Vagina (tissue), 2 donors: ENCODE measurements at regions not wholly inside any gene's neighbourhood (a gene's known extent, or its start where the extent isn't known, plus 50 kb on each side); places are given as distances from the start of the nearest gene placed in this dataset.
"Not testable (repeated sequence)": the region's sequence is repeated elsewhere in the genome, so short reads cannot be mapped to it uniquely, and the experiment has no call there.

Experiments used
- DNase-seq, 2 donors: peaks; one replicate each; pipeline ENCODE4 v3.0.0-alpha.2; 2017; ENCODE audit errors: extremely low spot score in 2 of 2
- H3K27ac ChIP-seq: fragments of 200-600 bp; sonication (generic); one replicate; pipeline ENCODE4 v1.5.1; 2019
- H3K27me3 ChIP-seq: fragments of 200-600 bp; sonication (generic); one replicate; pipeline ENCODE4 v1.5.1; 2019
- H3K36me3 ChIP-seq, 2 donors: fragments of 200-600 bp; sonication (generic); one replicate each; pipeline ENCODE4 v1.5.1; 2017 to 2019
- H3K4me1 ChIP-seq: fragments of 200-600 bp; sonication (generic); one replicate; pipeline ENCODE4 v1.5.1; 2019
- H3K4me3 ChIP-seq, 2 donors: fragments of 200-600 bp; sonication (generic); 1 replicate in 1 of 2; 2 replicates in 1 of 2; pipeline ENCODE4 v1.5.1; 2016 to 2019
- H3K9me3 ChIP-seq: fragments of 200-600 bp; sonication (generic); one replicate; pipeline ENCODE4 v1.5.1; 2019
- POLR2A ChIP-seq, 2 donors: fragments of 450-650 bp; IDR thresholded peaks; one replicate each; pipeline ENCODE4 v1.6.1; 2017; ENCODE audit warnings: antibody characterized with exemption in 2 of 2, mild to moderate bottlenecking in 2 of 2, moderate library complexity in 2 of 2
- POLR2AphosphoS5 ChIP-seq, 2 donors: sonication (generic); formaldehyde crosslinking; IDR thresholded peaks; one replicate each; pipeline ENCODE4 v1.9.0; 2017; ENCODE audit warnings: antibody characterized with exemption in 2 of 2, mild to moderate bottlenecking in 2 of 2, low read depth in 1 of 2; ENCODE audit not compliant: insufficient read depth in 1 of 2
- intact Hi-C: fragments of 100-400 bp; cut with DNase I; formaldehyde crosslinking; loops from one replicate; pipeline ENCODE4 v1.15.1; 2023
- TF ChIP-seq, protein P1 (sequence below), 3 experiments: fragments of 450-650 bp in 2 of 3; fragments of 200-600 bp in 1 of 3; sonication (generic) in 1 of 3; IDR thresholded peaks; one replicate each; pipeline ENCODE4 v1.5.1; 2017 to 2019; ENCODE audit warnings: antibody characterized with exemption in 3 of 3, mild to moderate bottlenecking in 2 of 3, moderate library complexity in 2 of 3

- TF ChIP-seq POLR2AphosphoS5 (IDR thresholded peaks at IDR 0.05; ENCODE audit: insufficient read depth in 1 of 2, low read depth in 1 of 2) (no peak), POLR2A (IDR thresholded peaks at IDR 0.05) (no peak)
- TF ChIP-seq, protein P1, sequence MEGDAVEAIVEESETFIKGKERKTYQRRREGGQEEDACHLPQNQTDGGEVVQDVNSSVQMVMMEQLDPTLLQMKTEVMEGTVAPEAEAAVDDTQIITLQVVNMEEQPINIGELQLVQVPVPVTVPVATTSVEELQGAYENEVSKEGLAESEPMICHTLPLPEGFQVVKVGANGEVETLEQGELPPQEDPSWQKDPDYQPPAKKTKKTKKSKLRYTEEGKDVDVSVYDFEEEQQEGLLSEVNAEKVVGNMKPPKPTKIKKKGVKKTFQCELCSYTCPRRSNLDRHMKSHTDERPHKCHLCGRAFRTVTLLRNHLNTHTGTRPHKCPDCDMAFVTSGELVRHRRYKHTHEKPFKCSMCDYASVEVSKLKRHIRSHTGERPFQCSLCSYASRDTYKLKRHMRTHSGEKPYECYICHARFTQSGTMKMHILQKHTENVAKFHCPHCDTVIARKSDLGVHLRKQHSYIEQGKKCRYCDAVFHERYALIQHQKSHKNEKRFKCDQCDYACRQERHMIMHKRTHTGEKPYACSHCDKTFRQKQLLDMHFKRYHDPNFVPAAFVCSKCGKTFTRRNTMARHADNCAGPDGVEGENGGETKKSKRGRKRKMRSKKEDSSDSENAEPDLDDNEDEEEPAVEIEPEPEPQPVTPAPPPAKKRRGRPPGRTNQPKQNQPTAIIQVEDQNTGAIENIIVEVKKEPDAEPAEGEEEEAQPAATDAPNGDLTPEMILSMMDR (IDR thresholded peaks at IDR 0.05), result no peak
- peaks cover 74% of the 10 kb centered on the region for H3K4me1 ChIP-seq
- no peaks in the 10 kb centered on the region for H3K27me3 ChIP-seq
- DNase-seq, result no peak
- H3K4me3 ChIP-seq, result no peak overlapping the region
- intact Hi-C loops, result no loop called here
- H3K36me3 ChIP-seq, result no peaks in the 10 kb centered on the region
- no peaks in the 10 kb centered on the region for H3K9me3 ChIP-seq
- no peak overlapping the region for H3K27ac ChIP-seq
Observed at GRCh38 chr7:130956417-130957136, 222.6 kb upstream of the KLF14 start.

DNA sequence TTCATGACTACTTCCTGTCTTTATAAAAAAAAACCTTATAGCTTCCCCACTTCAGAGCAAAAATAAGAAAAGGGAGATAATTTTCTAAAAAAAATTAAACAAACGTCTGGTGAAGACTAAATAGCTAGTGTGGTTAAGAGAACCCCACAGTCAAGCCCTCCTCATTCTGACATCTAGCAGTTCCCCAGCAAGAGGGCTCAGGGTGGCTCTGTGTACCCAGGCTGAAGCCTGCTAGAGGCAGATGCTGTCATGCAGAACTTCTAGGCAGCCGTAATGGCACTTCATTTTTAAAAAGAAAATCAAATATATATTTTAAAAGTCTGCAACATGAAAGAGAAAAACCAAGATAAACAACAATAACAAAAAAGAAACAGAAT, 223.1 kb upstream of the KLF14 start:
- Histone ChIP-seq H3K36me3 (no peaks in the 10 kb centered on the region), H3K9me3 (no peaks in the 10 kb centered on the region), H3K4me3 (no peak overlapping the region), H3K4me1 (peaks cover 74% of the 10 kb centered on the region), H3K27ac (no peak overlapping the region), H3K27me3 (no peaks in the 10 kb centered on the region)
- no peak for DNase-seq
- TF ChIP-seq POLR2AphosphoS5 (IDR thresholded peaks at IDR 0.05; ENCODE audit: insufficient read depth in 1 of 2, low read depth in 1 of 2), result no peak
- no peak for TF ChIP-seq POLR2A (IDR thresholded peaks at IDR 0.05)
- TF ChIP-seq, protein P1 (IDR thresholded peaks at IDR 0.05), result no peak
- intact Hi-C loops, result no loop called here

DNA sequence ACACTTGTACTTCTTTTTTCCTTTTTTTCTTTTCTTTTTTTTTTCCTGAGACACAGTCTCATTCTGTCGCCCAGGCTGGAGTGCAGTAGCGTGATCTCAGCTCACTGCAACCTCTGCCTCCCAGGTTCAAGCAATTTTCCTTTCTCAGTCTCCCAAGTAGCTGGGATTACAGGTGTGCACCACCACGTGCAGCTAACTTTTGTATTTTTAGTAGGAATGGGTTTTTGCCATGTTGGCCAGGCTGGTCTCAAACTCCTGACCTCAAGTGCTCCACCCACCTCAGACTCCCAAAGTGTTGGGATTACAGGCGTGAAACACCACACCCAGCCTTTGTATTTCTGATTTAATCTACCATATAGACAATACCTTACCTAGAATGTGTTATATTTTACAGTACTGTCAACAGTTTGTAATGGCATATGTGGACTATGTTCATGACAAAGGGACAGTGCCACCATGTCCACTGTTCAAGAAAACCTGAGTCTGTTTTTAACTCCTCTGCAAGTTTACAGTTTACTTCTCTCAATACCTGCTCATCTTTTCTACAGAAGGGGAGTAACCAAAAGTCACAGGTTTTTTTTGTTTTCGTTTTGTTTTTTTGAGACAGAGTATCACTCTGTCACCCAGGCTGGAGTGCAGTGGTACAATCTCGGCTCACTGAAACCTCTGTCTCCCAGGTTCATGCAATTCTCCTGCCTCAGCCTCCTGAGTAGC, 223.9 kb upstream of the KLF14 start:
- DNase-seq, H3K4me3 ChIP-seq, H3K36me3 ChIP-seq, intact Hi-C loops, H3K9me3 ChIP-seq, H3K27me3 ChIP-seq, H3K27ac ChIP-seq: not testable (repeated sequence)
- H3K4me1 ChIP-seq, result peaks cover 79% of the 10 kb centered on the region

DNA sequence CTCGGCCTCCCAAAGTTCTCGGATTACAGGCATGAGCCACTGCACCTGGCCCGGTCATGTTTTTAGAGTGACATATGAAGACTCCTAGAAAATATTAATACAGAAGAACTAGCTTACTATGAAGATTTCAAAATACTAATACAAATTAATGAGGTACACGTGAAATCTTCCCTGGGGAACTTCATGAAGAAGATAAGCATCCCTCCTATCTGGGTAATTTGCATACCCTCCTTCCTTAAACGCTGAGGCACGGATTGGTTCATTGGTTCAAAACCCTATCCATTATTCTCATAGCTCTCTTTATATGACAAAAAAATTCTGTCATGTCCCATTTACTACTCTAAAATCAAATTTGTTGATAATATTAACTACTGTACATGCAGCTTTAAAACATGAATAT, 224.8 kb upstream of the KLF14 start:
- Histone ChIP-seq H3K27me3 (no peaks in the 10 kb centered on the region), H3K36me3 (no peaks in the 10 kb centered on the region), H3K4me1 (peaks cover 80% of the 10 kb centered on the region), H3K27ac (no peak overlapping the region), H3K4me3 (no peak overlapping the region), H3K9me3 (no peaks in the 10 kb centered on the region)
- intact Hi-C loops, result no loop called here
- no peak for TF ChIP-seq POLR2AphosphoS5 (IDR thresholded peaks at IDR 0.05; ENCODE audit: insufficient read depth in 1 of 2, low read depth in 1 of 2)
- TF ChIP-seq POLR2A (IDR thresholded peaks at IDR 0.05), result no peak
- TF ChIP-seq, protein P1 (IDR thresholded peaks at IDR 0.05), result no peak
- DNase-seq, result no peak

GRCh38 chr7:130959743-130960207, 225.8 kb upstream of the KLF14 start:
- no peaks in the 10 kb centered on the region for H3K36me3 ChIP-seq
- no peak for DNase-seq
- H3K4me3 ChIP-seq, result no peak overlapping the region
- TF ChIP-seq POLR2A (IDR thresholded peaks at IDR 0.05) (no peak), POLR2AphosphoS5 (IDR thresholded peaks at IDR 0.05; ENCODE audit: insufficient read depth in 1 of 2, low read depth in 1 of 2) (no peak)
- TF ChIP-seq, protein P1 (IDR thresholded peaks at IDR 0.05), result no peak
- H3K27me3 ChIP-seq, result no peaks in the 10 kb centered on the region
- no peaks in the 10 kb centered on the region for H3K9me3 ChIP-seq
- peaks cover 80% of the 10 kb centered on the region for H3K4me1 ChIP-seq
- no peak overlapping the region for H3K27ac ChIP-seq
- intact Hi-C loops, result no loop called here
